DMS53 treated with DMSO at 0.1 percent for 48 hours (cell line): ENCODE measurements at regions not wholly inside any gene's neighbourhood (a gene's known extent, or its start where the extent isn't known, plus 50 kb on each side); places are given as distances from the start of the nearest gene placed in this dataset.

Experiments used
- DNase-seq: peaks from one replicate; lab custom pipeline; 2025; ENCODE audit not compliant: unreplicated experiment; lab: John Stamatoyannopoulos, UW

GRCh38 chr20:60211618-60212463 lies 253.6 kb downstream of the CDH26 start:
- DNase-seq = no peak

DNA sequence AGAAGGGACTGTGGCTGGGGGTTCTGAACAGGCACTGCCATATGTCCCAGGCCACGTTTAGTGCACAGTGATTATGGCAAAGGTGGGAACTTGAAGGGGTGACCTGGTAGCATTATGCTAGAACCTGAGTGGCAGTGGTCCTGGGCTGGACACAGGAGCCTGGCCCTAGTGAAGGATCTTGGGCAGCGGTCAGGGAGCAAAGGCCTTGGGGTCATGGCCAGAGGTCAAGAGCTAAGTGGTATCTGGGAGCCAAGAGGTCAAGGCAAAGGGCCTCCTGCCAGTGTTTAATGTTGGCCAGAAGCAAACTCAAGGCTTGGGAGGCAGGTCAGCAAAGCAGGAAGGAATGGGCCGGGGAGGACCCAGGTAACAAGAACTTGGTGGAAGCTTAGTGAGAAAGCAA lies 254.5 kb downstream of the CDH26 start:
- DNase-seq = no peak

DNA sequence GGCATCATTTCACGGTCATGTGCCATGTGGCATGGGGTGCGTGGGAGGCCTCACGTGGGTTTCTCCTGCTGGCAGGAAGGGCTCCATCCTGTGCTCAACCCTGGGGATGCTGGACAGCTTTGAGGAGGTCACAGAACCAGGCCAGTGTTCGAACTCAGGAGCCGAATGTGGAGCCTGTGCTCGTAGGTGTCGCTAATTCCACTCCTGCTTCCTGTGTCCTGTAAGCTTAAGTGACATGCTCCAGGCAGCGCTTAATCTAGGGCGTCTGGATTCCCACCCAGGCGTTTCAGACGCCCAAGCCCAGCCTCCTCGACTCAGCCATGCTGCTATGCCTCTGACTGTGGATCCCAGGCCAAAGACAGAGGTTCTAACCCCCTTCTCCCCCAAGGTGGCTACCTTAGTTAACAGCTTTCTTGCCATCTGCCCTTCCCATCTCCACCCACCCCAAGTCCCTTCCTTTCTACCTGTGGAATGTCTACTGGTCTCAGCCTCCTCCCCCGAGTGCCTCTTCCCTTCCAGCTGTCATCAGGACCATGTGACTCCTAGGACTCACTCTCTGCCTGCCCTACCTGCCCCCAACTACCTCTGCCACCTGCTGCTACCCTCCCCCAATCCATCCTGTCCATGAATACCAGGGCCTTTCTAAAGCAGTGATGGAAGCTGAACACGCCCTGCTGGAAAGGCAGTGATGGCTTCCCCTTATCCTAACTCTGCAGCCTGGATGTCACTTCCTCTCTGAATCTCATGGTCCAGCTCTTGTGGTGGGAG lies 255.1 kb downstream of the CDH26 start:
- DNase-seq = no peak

GRCh38 chr20:60214901-60215815 lies 256.9 kb downstream of the CDH26 start:
- DNase-seq = no peak

GRCh38 chr20:60215816-60216730 lies 257.9 kb downstream of the CDH26 start:
- no peak for DNase-seq

- no peak for DNase-seq
Measured at GRCh38 chr20:60219231-60219630, 261.0 kb downstream of the CDH26 start.

GRCh38 chr20:60219984-60220562 lies 261.9 kb downstream of the CDH26 start:
- DNase-seq = no peak

DNA sequence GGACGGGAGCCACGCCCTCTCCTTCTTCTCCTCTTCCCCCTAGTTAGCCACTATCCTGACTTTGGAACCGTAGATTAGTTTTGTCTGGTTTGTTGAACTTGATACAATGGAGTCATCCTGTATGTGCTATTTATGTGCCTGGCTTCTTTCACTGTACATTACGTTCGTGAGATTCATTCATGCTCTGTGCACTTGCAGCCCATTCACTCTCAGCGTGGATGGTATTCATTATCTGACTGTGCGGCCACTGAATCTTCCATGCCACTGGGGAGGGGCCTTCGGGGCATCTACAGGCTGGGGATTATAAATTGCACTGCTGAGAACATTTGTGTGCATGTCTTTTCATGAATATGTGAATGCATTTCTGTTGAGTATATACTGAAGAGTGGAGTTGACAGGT lies 262.5 kb downstream of the CDH26 start:
- DNase-seq = no peak

- DNase-seq = no peak
Measured at GRCh38 chr20:60221593-60221992, 263.4 kb downstream of the CDH26 start.

- DNase-seq = no peak
Measured at GRCh38 chr20:60222497-60222896, 264.3 kb downstream of the CDH26 start.

DNA sequence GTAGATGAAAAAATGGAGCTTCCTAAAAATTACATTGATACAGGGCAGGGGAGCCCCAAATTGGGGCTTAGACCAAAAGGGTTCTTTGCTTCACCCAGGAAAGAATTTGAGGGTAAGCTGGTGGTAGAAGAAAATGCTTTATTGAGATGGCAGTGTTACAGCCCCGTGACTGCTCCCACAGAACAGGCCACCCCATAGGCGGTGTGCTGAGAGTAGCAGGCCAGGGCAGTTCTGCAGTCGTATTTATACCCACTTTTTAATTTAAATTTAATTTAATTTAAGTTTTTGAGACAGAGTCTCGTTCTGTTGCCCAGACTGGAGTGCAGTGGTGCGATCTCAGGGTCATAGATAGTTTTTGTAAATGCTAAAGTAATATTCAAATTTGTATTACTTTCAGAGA lies 265.0 kb downstream of the CDH26 start:
- no peak for DNase-seq

DNA sequence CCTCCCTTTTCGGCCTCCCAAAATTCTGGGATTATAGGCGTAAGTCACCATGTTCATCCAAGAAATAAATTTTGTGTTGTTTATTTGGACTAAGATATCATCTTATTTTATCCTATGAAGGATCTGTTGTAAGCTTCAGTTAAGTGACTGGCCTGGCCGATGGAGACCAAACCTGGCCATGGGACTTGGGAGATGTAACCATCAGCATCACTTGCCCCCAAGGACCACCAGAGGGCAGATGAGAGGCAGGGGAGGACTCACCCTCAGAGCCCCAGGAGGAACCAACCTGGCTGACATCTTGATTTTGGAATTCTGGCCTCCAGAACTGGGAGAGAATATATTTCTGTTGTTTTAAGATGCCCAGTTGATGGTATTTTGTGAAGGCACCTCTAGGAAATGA lies 266.7 kb downstream of the CDH26 start:
- no peak for DNase-seq

DNA sequence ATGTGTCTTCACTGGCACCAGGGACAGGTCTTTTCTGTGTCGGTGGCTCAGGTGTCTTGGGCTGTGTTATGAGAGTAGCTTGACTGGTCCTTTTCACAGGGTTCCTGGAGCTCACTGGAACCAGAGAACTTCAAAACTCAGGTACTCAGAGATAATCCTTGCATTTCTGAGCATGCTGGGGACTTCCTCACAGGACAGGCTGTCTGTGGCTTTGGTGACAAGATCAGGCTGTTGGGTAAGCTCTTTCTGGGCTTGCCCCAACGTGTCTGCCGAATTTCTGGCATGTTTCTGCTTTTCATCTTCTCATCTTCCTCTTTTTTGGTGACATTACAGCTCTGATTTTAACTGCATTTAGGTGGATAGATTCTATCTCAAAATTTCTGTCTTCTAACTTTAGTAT lies 270.0 kb downstream of the CDH26 start:
- DNase-seq = no peak

GRCh38 chr20:60232380-60232779 lies 274.2 kb downstream of the CDH26 start:
- DNase-seq = no peak

DNA sequence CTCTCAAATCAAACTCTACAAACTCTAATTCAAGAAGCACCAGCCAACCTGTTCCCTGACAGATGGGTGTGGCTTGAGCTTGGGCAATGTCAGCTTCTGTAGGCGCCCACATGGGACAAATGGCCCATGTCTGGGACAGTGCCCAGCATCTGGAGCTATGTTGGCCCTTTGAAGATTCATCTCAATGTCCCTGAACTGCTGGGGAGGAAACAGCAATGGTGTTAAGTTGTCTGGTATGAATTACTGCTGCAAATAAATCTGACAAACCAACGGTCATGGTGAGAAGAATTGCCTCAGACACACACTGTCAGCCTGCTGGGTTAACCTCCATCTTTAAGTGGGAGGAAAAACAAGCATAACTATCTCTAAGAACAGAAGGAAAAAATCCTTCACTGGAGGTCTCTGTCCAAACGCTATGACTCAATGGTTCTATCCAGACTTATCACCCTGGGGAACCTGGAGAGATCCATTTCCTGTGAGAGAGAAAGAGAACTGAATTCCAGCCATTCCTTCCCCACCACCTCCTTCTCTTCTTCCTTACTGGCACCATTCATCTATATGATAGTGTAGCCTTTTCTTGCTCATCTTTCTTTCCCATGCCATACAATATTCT lies 274.9 kb downstream of the CDH26 start:
- DNase-seq = no peak

GRCh38 chr20:60236613-60237012 lies 278.4 kb downstream of the CDH26 start:
- DNase-seq = no peak

- DNase-seq = no peak
Measured at GRCh38 chr20:60237981-60238380, 279.8 kb downstream of the CDH26 start.

DNA sequence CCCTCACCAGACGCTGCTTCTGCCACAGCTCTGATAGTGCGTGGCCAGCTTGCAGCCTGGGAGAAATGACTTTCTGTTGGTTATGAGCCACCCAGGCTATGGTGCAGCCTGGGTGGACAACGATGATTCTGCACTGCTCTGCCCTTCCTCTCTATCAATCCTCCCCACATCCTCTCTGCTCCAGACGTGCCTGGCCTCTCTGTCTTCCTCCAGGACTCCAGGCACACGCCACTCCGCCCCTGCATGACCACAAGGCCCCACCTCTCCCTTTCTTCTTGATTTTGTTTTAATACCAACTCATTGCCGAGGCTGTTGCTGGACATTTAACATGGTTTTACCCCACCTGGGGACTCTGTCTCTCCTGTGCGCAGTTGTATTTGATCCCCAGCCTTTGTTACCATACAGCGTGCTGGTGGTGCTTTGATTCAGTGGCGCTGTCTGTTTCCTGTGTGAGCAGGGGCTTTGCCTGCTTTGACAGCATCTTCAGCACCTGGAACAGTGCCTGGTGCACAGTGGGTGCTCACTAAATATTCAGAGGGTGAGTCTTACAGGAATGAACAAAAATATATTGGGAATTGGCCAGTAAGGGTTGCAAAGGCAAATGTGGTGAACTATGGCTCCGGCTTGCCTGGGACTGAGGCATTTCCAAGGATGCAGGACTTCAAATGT lies 280.9 kb downstream of the CDH26 start:
- DNase-seq = no peak

GRCh38 chr20:60239956-60240355 lies 281.7 kb downstream of the CDH26 start:
- no peak for DNase-seq
